GM19467 (cell line): ENCODE measurements at regions not wholly inside any gene's neighbourhood (a gene's known extent, or its start where the extent isn't known, plus 50 kb on each side); places are given as distances from the start of the nearest gene placed in this dataset.
"Not testable (repeated sequence)": the region's sequence is repeated elsewhere in the genome, so short reads cannot be mapped to it uniquely, and the experiment has no call there.

Source experiments
- ATAC-seq: cut with Tn5 transposase; IDR thresholded peaks from one replicate; pipeline ENCODE4 v1.9.1; 2021; ENCODE audit warnings: mild to moderate bottlenecking, moderate library complexity; ENCODE audit not compliant: unreplicated experiment

DNA sequence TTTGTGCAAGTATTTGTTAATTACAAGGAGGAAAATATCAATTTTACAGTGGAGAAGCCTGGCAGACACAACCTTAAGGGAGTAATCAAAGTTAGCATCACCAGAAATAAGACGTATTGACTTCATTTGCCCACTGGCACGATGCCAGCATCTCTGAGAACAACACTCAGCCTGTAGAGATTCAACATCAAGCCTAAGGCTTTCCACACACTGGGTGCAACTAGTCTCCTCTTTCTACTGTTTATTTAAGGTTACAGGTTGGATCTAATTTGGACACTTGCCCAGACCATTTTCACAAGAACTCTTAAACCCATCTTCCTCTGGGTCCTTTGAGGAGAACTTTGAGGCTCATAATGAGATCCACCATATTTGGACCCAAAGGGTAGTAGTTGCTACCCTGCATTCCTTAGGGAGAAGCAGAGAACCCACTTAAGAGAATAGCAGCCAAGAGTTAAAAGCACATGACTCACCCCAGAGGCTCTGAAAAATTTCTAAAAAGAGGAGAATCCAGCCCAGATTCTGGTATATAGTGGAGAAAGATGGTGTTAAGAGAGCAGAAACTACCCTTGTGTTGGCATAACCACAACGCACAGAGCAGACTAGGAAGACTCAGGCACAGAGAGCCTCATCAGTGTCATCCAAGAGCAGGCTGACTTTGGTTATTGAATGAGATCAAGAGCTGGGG lies 97.3 kb downstream of the CCDC71L start:
- no peak for ATAC-seq

DNA sequence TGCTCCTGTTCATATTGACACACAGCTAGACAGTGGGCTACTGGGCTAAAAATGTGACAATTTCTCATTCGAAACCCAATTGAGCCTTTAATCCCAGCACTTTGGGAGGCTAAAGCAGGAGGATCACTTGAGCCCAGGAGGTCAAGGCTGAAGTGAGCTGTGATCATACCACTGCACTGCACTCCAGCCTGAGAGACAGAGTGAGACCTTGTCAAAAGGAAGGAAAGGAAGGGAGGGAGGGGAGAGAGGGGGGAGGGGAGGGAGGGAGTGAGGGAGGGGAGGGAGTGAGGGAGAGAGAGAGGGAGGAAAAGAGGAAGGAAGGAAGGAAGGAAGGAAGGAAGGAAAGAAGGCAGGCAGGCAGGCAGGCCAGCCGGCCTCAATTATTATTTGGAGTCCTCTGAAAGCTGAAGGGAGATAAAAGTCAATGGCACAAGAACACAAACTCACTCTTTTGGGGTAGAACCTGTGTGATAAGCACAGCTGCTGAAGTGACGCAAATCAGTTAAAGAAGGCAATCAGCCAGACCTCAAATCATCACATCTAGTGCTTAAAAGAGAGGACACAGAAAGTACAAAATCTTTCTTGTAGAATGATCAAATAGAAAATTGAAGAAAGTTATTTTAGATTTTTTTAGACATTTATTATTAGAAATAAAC lies 98.1 kb downstream of the CCDC71L start:
- ATAC-seq, result no peak

GRCh38 chr7:106561666-106562411 lies 99.1 kb downstream of the CCDC71L start:
- no peak for ATAC-seq

GRCh38 chr7:106561151-106561550 lies 99.8 kb downstream of the CCDC71L start:
- no peak for ATAC-seq

DNA sequence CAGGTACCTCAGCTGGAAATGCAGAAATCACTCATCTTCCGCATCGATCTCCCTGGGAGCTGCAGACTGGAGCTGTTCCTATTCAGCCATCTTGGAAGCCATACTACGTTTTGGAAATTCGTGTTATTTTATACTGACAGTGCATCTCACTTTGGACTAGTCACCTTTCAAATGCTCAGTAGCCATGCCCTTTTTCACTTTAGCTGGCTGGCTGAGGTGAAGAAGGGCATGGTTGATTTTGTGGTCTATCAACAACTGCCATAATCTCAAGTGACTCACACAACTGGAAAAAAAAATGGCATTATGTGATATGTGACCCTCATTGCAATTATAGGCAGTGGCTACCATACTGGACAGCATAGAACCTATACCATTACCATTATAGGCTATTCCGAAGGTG lies 100.5 kb downstream of the CCDC71L start:
- ATAC-seq, result no peak

GRCh38 chr7:106556244-106556643 lies 104.7 kb downstream of the CCDC71L start:
- ATAC-seq, result not testable (repeated sequence)

DNA sequence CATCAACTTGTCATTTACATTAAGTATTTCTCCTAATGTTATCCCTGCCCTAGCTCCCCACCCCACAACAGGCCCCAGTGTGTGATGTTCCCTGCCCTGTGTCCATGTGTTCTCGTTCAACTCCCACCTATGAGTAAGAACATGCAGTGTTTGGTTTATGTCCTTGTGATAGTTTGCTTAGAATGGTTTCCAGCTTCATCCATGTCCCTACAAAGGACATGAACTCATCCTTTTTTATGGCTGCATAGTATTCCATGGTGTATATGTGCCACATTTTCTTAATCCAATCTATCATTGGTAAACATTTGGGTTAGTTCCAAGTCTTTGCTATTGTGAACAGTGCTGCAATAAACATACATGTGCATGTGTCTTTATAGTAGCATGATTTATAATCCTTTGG lies 106.3 kb downstream of the CCDC71L start:
- not testable (repeated sequence) for ATAC-seq

DNA sequence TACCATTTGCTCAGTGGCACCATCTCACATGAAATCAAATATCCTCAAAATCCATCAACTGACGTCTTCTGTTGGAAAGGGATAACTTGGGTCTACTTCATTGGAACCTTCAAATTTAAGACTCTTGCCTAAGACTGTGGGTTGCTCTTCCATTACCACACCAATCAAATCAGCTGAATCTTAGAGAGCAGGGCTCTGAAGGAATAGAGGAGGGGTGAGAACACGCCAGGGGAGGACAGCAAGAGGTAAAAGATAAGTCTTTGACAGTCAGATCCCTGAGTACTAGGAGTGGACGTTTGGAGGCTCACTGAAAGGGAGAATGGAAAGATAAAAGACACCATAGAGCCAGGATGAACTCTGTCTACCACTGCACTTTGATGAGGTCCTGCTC lies 107.5 kb downstream of the CCDC71L start:
- ATAC-seq, result no peak

GRCh38 chr7:106552645-106553445 lies 108.1 kb downstream of the CCDC71L start:
- peak; percentile 98 for ATAC-seq

- ATAC-seq, result no peak
Measured at GRCh38 chr7:106551936-106552335, 109.0 kb downstream of the CCDC71L start.

DNA sequence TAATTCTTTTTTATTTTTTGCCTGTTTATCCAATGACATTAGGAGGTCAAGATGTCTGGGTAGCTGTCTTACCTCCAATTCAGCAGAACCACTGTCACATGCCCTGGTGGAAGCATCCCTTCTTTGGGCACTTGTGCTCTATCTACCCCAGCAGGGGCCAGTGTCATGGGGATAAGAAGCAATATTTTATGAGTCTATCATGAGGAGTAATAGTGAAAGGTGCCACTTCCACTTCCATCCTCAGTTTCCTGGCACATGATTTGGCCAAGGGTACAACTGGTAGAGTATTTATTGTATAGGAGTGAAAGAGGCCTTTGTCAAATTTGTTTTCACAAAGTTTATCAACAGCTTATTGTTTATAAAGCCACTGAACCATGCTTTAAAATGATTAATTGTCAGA lies 112.5 kb downstream of the CCDC71L start:
- no peak for ATAC-seq

- no peak for ATAC-seq
Measured at GRCh38 chr7:106545275-106545674, 115.7 kb downstream of the CCDC71L start.

DNA sequence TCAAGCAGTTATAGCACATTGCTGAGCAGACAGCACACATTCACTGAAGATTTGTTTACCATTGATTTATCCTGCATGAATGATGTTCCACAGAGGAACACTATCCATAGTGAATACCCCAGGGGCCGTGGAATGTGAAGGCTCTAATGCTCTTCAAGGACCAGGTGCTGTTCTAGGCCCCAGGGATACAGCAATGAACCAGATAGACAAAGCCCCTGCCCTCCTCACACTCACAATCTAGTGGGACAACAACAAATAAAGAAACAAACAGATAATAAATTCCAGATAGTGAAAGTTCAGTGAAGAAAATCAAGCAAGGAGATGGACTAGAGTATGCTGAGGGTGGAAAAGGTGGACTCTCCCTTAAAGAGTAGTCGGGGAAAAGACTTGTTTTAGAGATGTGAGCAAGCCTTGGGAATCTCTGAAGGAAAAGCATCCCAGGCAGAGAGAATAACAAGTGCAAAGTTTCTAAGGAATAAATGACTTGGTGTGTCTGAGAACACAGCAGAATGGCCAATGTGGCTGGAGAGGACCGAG lies 117.7 kb downstream of the CCDC71L start:
- no peak for ATAC-seq

GRCh38 chr7:106542550-106543220 lies 118.3 kb downstream of the CCDC71L start:
- no peak for ATAC-seq

GRCh38 chr7:106538638-106539037 lies 122.3 kb downstream of the CCDC71L start:
- no peak for ATAC-seq

GRCh38 chr7:106537119-106537518 lies 123.8 kb downstream of the CCDC71L start:
- ATAC-seq, result no peak

GRCh38 chr7:106536079-106536478 lies 124.9 kb downstream of the CCDC71L start:
- no peak for ATAC-seq

- ATAC-seq, result no peak
Measured at GRCh38 chr7:106535234-106535932, 125.6 kb downstream of the CCDC71L start.

DNA sequence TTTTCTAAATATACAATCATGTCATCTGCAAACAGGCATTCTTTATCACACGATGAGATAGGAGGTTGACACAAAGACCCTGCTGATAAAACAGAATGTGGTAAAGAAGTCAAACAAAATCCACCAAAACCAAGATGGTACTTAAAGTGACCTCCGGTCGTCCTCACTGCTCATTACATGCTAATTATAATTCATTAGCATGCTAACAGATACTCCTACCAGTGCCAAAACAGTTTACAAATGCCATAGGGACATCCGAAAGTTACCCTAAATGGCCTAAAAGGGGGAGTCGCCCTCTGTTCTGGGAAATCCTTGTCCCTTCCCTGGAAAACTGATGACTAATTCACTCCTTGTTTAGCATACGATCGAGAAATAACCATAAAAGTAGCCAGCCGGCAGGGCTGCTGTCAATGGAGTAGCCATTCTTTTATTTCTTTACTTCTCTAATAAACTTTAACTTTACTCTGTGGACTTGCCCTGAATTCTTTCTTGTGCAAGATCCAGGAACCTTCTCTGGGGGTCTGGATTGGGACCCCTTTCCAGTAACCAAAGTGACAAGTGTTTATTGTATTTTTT lies 126.6 kb downstream of the CCDC71L start:
- no peak for ATAC-seq
